GM18505 (cell line): ENCODE measurements at regions not wholly inside any gene's neighbourhood (a gene's known extent, or its start where the extent isn't known, plus 50 kb on each side); places are given as distances from the start of the nearest gene placed in this dataset.

Experiments
- ATAC-seq: cut with Tn5 transposase; IDR thresholded peaks from one replicate; pipeline ENCODE4 v1.9.1; 2021; ENCODE audit not compliant: unreplicated experiment
- POLR2A ChIP-seq: IDR thresholded peaks from 4 replicates; pipeline ENCODE4 v1.6.1; 2011; ENCODE audit warnings: borderline replicate concordance; ENCODE audit not compliant: insufficient read depth, insufficient read length; ENCODE audit errors: extremely low read depth

DNA sequence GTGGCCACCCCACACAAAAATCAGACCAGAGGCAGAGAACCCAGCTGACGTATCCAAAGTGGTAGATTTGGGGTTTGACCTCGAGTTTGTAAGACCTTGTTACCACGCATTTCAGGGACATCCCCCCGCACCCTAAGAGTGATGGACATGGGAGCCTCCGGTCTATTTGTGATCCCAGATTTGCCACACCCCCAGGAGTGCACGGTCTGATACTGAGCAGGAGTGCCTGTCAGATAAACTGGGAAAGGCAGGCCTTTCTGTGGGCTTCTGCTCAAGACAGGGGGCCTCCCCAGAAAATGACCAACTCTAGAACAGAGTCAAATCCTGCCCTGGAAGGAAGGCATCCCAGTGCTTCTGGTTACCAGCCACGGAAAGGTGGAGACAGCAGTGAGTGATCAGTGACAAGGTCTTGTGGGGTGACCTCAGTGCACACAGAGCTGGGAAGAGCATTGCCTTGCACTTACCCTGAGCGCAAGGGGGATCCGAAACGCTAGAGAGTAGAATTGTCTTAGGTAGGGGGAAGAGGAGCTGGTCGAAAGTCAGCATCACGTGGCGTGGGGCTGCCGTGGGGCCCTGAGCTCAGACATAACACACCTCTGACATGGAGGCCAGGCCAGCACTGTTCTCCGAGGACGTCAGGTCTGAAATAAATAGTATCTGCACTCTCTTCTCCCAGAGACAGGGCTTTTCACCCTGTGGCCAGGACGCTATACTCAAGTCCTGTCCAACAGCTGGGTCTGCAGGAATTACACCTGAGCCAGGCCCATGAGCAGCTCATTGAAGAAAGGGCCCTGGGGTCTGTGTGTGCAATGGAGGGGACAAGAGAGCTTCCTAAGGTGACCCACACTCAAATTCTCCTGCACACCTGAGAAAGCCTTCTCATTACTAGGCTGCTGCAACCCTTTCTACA is 242.4 kb upstream of the SALL3 start:
- no peak for TF ChIP-seq POLR2A
- ATAC-seq, result no peak

DNA sequence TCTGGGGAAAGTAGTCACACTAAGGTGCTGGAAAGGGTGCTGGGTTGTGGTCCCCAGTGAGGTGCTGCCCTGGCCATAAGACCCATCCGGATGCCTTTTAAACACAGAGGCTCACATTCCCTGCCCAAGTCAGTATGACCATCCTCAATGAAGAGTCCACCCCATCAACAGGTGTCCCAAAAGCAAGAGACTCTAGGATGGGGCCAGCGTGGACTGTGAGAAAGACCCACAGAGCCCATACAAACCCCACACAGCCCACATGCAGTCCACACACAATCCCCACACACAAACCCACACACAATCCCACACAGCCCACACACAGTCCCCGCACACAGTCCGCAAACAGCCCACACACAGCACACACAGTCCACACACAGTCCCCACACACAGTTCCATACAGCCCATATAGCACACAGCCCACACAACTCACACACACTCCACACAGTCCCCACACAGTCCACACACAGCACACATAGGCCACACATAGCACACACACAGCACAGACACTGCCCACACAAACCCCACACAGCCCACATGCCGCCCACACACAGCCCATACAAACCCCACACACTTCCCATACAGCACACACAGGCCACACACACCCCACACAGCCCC is 241.4 kb upstream of the SALL3 start:
- ATAC-seq, result no peak
- TF ChIP-seq POLR2A, result no peak

DNA sequence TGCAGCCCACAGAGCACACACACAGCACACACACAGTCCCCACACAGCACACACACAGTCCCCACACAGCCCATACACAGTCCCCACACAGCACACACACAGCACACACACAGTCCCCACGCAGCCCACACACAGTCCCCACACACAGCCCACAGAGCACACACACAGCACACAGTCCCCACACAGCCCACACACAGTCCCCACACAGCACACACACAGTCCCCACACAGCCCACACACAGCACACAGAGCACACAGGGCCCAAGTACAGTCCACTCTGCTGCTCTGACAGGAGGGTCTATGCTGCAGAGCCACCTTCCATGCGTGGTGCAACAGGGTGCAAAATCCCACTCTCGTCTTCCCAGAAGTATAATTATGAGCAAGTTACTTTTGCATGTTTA is 240.5 kb upstream of the SALL3 start:
- TF ChIP-seq POLR2A, result no peak
- ATAC-seq, result no peak

DNA sequence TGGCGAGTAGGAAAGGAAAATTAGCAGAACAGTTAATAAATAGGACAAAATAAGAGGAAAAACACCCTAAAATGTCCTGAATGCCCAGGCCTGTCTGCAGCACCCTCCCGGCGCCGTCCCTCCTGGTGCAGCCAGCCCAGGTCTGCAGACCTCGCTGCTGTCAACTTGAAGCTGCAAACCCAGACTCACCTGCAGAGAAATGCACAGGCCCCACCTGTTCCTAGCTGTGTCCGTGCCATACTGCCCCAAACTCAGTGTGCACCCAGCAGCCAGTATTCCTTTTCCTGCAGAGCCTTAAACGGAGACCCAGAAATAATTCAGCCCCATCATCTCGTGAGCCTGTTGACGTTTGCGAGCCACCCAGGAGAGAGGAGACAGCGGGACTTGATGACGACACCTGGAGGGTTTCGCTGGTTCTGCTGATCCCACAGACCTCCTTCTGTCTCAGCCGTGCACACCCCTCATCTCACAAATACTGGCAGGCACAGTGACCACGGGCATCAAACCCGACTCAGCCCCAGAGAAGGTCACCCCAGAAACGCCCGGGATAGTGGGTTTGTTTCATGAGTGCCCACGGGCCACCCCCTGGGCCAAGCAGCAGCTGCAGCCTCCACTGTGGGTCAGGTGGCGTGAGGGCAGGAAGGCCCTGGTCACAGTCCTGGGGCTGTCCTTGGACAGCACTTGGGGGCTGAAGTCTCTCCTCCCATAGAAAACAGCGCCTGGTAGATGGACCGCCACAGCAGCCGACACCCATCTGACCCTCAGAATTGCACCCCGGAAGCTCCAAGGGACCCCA is 239.5 kb upstream of the SALL3 start:
- ATAC-seq, result no peak
- no peak for TF ChIP-seq POLR2A

DNA sequence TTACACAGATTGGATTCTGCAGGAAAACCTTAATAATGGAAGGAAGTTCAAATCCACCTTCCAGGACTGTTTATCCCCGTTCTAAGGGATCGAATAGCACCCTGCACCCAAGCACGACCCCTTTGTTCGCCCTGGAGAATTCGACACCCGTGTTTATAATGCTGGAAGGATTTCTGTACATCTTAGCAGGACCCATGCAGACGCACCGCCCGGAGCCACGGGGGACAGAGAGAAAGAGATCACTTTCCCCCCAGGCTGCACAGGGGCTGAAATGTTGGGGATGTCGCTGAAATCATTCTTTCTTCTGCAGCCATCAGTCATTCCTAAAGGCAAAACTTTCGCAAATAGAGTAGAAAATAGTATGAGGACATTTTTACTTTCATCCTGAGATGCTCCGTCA is 238.7 kb upstream of the SALL3 start:
- TF ChIP-seq POLR2A, result no peak
- ATAC-seq, result no peak

DNA sequence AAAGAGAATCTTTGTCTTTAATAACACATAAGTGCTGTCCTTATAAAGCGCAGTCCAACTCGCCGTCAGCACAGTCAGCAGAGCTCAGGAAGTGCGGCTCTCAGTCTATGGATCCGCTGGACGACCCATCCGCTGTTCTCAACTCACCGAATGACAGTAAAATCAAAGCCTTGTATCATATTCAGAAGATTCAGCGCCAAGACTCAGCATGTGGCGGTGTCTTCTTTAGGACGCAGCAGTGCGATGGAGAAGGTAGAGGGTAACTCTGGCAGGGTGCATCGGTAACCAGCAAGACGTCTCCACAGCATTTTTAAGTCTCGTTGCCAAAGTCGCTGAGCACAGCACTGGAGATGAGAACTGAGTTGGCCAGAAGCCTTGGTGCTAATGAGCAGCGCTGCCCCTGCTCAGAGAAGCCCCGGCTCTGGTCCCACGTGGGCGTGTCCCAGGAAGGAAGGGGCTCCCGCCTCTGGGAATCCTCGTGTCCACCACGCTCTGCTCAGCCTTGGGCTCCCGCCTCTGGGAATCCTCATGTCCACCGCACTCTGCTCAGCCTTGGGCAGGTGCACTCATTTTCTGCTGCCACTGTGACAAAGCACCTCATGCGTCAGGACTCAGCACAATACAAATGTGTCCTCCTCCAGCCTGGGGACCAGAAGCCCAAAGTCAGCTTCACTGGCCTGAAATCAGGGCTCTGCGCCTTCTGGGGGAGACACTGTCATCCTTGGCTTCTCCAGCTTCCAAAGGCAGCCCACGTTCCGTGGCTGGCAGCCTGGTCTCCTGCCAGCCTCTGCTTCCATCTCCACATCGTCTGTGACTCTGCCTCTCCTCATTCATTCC is 238.0 kb upstream of the SALL3 start:
- TF ChIP-seq POLR2A, result no peak
- no peak for ATAC-seq

DNA sequence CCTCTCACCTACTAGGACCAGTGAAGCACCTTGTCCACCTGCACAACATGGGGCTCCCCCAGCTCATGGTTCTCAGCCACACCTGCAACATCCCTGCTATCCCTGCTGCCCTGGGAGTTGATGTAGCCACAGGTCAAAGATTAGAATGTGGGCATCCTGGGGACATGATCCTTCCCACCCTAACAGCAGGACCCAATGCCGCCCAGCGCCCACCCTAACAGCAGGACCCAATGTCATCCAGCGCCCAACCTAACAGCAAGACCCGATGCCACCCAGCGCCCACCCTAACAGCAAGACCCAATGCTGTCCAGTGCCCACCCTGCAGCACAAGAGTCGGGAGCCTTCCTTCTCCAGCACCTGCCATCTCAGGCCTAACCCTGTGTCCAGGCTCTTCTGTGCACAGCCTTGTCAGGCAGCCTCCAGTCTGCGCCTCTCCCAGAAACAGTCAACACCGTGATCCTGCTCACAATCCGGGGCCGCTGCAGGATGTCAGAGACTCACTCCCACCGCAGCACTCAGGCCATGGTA is 237.3 kb upstream of the SALL3 start:
- no peak for ATAC-seq

DNA sequence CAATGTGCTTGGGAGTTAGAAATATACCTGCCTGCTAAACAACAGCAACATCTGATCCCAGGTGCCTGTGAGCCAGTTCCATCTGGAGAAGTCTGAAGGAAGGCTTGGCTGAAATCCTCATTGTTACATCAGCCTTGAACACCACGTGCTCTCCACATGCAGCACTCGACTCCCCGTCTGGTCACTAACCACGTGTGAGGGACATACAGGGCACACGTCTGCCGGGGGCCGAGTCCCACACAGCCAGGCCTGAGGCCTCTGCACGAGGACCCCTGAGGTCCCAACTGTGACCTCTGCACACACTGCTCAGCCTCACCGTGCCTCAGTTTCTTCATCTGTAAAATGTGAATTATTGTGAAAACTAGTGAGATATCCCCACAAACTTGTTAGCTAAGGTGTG is 236.5 kb upstream of the SALL3 start:
- TF ChIP-seq POLR2A, result no peak

More for the DNA sequence above, 237.3 kb upstream of the SALL3 start:
- TF ChIP-seq POLR2A, result no peak

DNA sequence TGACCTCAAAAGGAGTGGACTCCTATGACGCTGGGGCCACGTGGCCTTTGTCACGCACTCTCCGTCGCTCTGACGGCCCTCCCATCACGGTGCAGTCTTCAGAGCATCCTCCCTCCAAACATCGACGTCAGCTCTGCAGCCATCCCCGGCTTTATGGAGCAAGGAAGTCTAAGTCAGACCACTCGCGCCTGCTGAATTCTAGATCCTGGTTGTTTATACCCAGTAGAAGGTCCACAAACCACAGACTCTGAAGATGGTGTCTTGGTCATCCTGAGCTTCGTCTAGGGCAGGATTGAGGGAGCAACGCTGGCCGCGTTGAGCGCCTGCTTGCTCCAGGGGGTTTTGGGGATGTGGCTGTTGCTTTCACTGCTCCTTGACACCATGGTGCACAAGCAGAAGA is 228.0 kb upstream of the SALL3 start:
- no peak for TF ChIP-seq POLR2A
- ATAC-seq, result no peak

More for the DNA sequence above, 236.5 kb upstream of the SALL3 start:
- ATAC-seq, result no peak

DNA sequence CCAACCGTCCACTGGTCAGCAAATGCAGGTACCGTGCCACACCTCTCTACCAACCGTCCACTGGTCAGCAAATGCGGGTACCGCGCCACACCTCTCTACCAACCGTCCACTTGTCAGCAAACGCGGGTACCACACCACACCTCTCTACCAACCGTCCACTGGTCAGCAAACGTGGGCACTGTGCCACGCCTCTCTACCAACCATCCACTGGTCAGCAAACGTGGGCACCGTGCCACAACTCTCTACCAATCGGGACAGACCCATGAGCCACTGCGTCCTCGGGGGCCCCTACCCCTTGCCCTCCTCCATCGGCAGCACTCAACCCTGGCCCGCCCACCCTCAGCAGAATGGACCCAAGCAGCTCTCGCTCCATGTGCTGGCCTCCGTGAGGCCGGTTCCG is 226.4 kb upstream of the SALL3 start:
- TF ChIP-seq POLR2A, result no peak
- ATAC-seq, result no peak

DNA sequence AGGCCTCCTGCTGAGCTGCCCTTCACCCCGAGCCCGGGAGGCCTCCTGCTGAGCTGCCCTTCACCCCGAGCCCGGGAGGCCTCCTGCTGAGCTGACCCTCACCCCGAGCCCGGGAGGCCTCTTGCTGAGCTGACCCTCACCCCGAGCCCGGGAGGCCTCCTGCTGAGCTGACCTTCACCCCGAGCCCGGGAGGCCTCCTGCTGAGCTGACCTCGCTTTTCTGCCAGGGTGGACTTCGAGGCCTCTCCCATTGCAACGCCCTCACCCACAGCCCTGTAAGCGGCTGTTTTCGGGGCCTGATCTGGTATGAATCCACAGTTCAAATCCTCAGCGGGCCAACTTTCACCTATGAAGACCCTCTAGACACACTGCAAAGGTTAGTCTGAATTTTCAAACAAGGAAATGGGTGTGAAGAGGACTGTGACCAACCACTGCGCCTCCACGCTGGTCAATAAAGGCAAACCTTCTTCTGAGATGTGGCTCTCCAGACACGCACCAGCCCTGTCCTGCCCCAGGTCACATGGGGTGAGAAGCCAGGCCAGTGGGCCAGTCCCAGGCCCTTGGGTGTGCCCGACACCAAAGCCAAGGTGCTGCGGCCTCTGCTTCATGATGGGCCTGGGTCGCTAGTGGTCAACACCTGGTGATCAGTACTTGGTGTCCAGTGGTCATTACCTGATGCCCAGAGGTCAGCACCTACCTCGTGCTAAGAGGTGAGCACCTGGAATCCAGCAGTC is 225.1 kb upstream of the SALL3 start:
- no peak for TF ChIP-seq POLR2A
- ATAC-seq, result no peak

DNA sequence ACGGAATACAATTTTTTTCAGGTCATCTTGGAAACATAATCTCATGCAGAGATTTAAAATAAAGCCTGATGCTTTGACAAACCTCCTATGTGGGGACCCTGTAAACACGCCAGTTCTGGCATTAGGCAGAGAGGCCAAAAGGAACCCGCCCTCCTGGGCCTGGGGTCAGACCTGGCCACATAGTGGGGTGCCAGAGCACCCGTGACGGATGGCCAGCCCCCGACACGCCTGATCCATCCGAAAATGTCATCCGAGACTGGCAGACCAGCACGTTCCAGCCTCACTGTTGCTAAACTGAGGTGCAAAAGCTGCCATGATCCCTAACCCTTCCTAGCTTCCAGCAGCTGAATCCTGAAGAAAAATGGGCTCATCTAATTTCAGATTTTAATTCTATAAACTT is 222.6 kb upstream of the SALL3 start:
- no peak for TF ChIP-seq POLR2A
- no peak for ATAC-seq

DNA sequence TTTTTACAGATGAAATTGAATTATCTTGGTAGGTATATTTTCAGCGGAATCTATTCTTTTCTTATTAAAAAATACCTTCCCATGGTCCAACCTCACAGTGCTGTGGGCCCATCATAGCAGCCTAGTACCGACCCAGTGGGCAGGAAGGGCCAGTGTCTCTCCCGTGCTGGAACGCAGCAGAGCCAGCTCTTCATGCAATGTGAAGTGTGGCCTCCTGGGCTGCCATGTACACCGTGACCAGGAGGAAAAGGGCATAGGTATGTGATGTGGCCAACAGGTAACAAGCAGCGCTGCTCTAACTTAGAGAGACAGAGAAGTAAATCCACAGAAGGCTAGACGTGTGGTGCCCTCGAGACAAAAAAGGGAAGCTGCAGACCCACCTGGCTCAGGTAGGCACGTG is 221.1 kb upstream of the SALL3 start:
- no peak for ATAC-seq
- TF ChIP-seq POLR2A, result no peak

DNA sequence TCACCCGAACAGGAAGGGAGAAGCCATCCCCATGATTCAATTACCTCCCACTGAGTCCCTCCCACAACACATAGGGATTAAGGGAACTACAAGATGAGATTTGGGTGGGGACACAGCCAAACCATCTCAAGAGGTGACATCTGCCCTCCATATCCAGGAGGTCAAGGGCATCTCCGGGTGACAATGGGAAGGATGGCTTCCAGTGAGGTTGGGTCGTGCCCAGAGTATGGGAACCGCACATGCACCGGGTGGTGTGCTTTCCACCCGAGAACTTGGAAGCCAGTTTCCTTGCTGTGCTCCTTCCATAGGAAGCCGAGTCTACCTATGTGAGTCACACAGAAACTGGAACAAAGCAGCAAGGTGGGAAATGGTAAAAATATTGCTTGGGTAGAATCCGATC is 216.9 kb upstream of the SALL3 start:
- no peak for TF ChIP-seq POLR2A
- no peak for ATAC-seq
